GM12892 (cell line): ENCODE measurements at regions not wholly inside any gene's neighbourhood (a gene's known extent, or its start where the extent isn't known, plus 50 kb on each side); places are given as distances from the start of the nearest gene placed in this dataset.

Experiments
- POLR2AphosphoS5 ChIP-seq: IDR thresholded peaks from 2 replicates; pipeline ENCODE4 v1.6.1; 2011; ENCODE audit warnings: low read depth, low read length, control low read depth
- TAF1 ChIP-seq: IDR thresholded peaks from 2 replicates; pipeline ENCODE4 v1.6.1; 2011; ENCODE audit warnings: low read depth, mild to moderate bottlenecking, control low read depth, low read length, borderline replicate concordance

GRCh38 chr6:5876076-5876475 is 130.6 kb downstream of the NRN1 start:
- TF ChIP-seq POLR2AphosphoS5: no peak
- TF ChIP-seq TAF1: no peak
